Peyer's patch (tissue), 4 donors: ENCODE measurements at regions not wholly inside any gene's neighbourhood (a gene's known extent, or its start where the extent isn't known, plus 50 kb on each side); places are given as distances from the start of the nearest gene placed in this dataset.

ENCODE experiments used
- DNase-seq, 3 donors: peaks; one replicate each; pipeline ENCODE4 v3.0.0-alpha.2; 2017 to 2019
- H3K27ac ChIP-seq, 4 donors: fragments of 200-600 bp; sonication (generic); one replicate each; pipeline ENCODE4 v1.5.1; 2016 to 2019
- H3K27me3 ChIP-seq, 2 donors: fragments of 200-600 bp; sonication (generic); one replicate each; pipeline ENCODE4 v1.5.1; 2019
- H3K36me3 ChIP-seq, 3 donors: fragments of 200-600 bp; sonication (generic); one replicate each; pipeline ENCODE4 v1.5.1; 2016 to 2019
- H3K4me1 ChIP-seq, 4 donors: fragments of 200-600 bp; sonication (generic); one replicate each; pipeline ENCODE4 v1.5.1; 2016 to 2019
- H3K4me3 ChIP-seq, 4 donors: fragments of 200-600 bp; sonication (generic); 1 replicate in 3 of 4; 2 replicates in 1 of 4; pipeline ENCODE4 v1.5.1; 2016 to 2019; ENCODE audit warnings: mild to moderate bottlenecking in 1 of 4
- H3K9me3 ChIP-seq, 4 donors: fragments of 200-600 bp; sonication (generic); one replicate each; pipeline ENCODE4 v1.5.1; 2016 to 2019; ENCODE audit warnings: mild to moderate bottlenecking in 1 of 4
- CTCF ChIP-seq, 6 experiments: fragments of 450-650 bp in 4 of 6; fragments of 200-600 bp in 2 of 6; sonication (generic) in 1 of 6; IDR thresholded peaks; one replicate each; pipeline ENCODE4 v1.5.1; 2017 to 2019; ENCODE audit warnings: antibody characterized with exemption in 6 of 6, mild to moderate bottlenecking in 3 of 6, moderate library complexity in 1 of 6
- POLR2A ChIP-seq, 2 donors: fragments of 450-650 bp; IDR thresholded peaks; one replicate each; pipeline ENCODE4 v1.5.1; 2017; ENCODE audit warnings: antibody characterized with exemption in 2 of 2, mild to moderate bottlenecking in 2 of 2, moderate library complexity in 2 of 2

- H3K9me3 ChIP-seq = no peaks in the 10 kb centered on the region
- H3K36me3 ChIP-seq = no peaks in the 10 kb centered on the region
- H3K4me3 ChIP-seq = no peak overlapping the region
- no peak overlapping the region for H3K27ac ChIP-seq
- TF ChIP-seq POLR2A (IDR thresholded peaks at IDR 0.05) (no peak), CTCF (IDR thresholded peaks at IDR 0.05) (no peak)
- DNase-seq = no peak
- no peaks in the 10 kb centered on the region for H3K4me1 ChIP-seq
- H3K27me3 ChIP-seq = no peaks in the 10 kb centered on the region
These were observed 130.1 kb upstream of the SOX2 start for GRCh38 chr3:181581656-181582055.

- DNase-seq = no peak
- Histone ChIP-seq H3K4me1 (no peaks in the 10 kb centered on the region), H3K9me3 (no peaks in the 10 kb centered on the region), H3K36me3 (no peaks in the 10 kb centered on the region), H3K4me3 (no peak overlapping the region), H3K27ac (no peak overlapping the region), H3K27me3 (no peaks in the 10 kb centered on the region)
- TF ChIP-seq POLR2A (IDR thresholded peaks at IDR 0.05) (no peak), CTCF (IDR thresholded peaks at IDR 0.05) (no peak)
These were observed 133.0 kb upstream of the SOX2 start for GRCh38 chr3:181578743-181579142.

- H3K4me1 ChIP-seq = no peaks in the 10 kb centered on the region
- no peaks in the 10 kb centered on the region for H3K36me3 ChIP-seq
- no peak for DNase-seq
- TF ChIP-seq CTCF (IDR thresholded peaks at IDR 0.05) = no peak
- TF ChIP-seq POLR2A (IDR thresholded peaks at IDR 0.05) = no peak
- H3K27ac ChIP-seq = no peak overlapping the region
- no peaks in the 10 kb centered on the region for H3K9me3 ChIP-seq
- no peak overlapping the region for H3K4me3 ChIP-seq
- no peaks in the 10 kb centered on the region for H3K27me3 ChIP-seq
These were observed 139.3 kb upstream of the SOX2 start for GRCh38 chr3:181572432-181572831.

GRCh38 chr3:181570472-181570871 lies 141.3 kb upstream of the SOX2 start:
- no peak overlapping the region for H3K27ac ChIP-seq
- no peaks in the 10 kb centered on the region for H3K9me3 ChIP-seq
- TF ChIP-seq POLR2A (IDR thresholded peaks at IDR 0.05) = no peak
- no peak for TF ChIP-seq CTCF (IDR thresholded peaks at IDR 0.05)
- no peaks in the 10 kb centered on the region for H3K36me3 ChIP-seq
- H3K4me3 ChIP-seq = no peak overlapping the region
- H3K27me3 ChIP-seq = no peaks in the 10 kb centered on the region
- DNase-seq = no peak
- no peaks in the 10 kb centered on the region for H3K4me1 ChIP-seq

GRCh38 chr3:181569356-181569940 lies 142.3 kb upstream of the SOX2 start:
- Histone ChIP-seq H3K4me1 (no peaks in the 10 kb centered on the region), H3K4me3 (no peak overlapping the region), H3K27me3 (no peaks in the 10 kb centered on the region), H3K36me3 (no peaks in the 10 kb centered on the region), H3K9me3 (no peaks in the 10 kb centered on the region), H3K27ac (no peak overlapping the region)
- TF ChIP-seq CTCF (IDR thresholded peaks at IDR 0.05) = no peak
- TF ChIP-seq POLR2A (IDR thresholded peaks at IDR 0.05) = no peak
- no peak for DNase-seq

GRCh38 chr3:181568693-181569092 lies 143.0 kb upstream of the SOX2 start:
- no peaks in the 10 kb centered on the region for H3K27me3 ChIP-seq
- TF ChIP-seq CTCF (IDR thresholded peaks at IDR 0.05) (no peak), POLR2A (IDR thresholded peaks at IDR 0.05) (no peak)
- H3K4me1 ChIP-seq = no peaks in the 10 kb centered on the region

More at GRCh38 chr3:181568693-181569092, 143.0 kb upstream of the SOX2 start:
- Histone ChIP-seq H3K4me3 (no peak overlapping the region), H3K27ac (no peak overlapping the region), H3K36me3 (no peaks in the 10 kb centered on the region), H3K9me3 (no peaks in the 10 kb centered on the region)
- DNase-seq = no peak
